ENCODE measurements at regions not wholly inside any gene's neighbourhood (a gene's known extent, or its start where the extent isn't known, plus 50 kb on each side); places are given as distances from the start of the nearest gene placed in this dataset.

- TF ChIP-seq POLR2AphosphoS5 (IDR thresholded peaks at IDR 0.05; ENCODE audit: insufficient read depth, low read depth, low read length): no peak
- no peak for TF ChIP-seq CTCF (IDR thresholded peaks at IDR 0.05; ENCODE audit: extremely low read depth in 1 of 2, insufficient read depth in 1 of 2, low read depth in 1 of 2, low read length in 2 of 2)
- TF ChIP-seq POLR2A (IDR thresholded peaks at IDR 0.05; ENCODE audit: low read depth, low read length): no peak
- TF ChIP-seq, protein P1, sequence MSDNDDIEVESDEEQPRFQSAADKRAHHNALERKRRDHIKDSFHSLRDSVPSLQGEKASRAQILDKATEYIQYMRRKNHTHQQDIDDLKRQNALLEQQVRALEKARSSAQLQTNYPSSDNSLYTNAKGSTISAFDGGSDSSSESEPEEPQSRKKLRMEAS (IDR thresholded peaks at IDR 0.05; ENCODE audit: insufficient read depth, insufficient read length): no peak
- no peak for TF ChIP-seq GATA2 (IDR thresholded peaks at IDR 0.05; ENCODE audit: insufficient read depth, insufficient read length, low read depth, low read length)
- TF ChIP-seq MYC (IDR thresholded peaks at IDR 0.05; ENCODE audit: low read depth, low read length): no peak
- no peak for TF ChIP-seq FOS (IDR thresholded peaks at IDR 0.05; ENCODE audit: borderline replicate concordance, insufficient read depth, low read length)
- no peak for TF ChIP-seq EZH2 (IDR thresholded peaks at IDR 0.05; ENCODE audit: borderline replicate concordance, low read depth, low read length, severe bottlenecking)
- TF ChIP-seq JUN (IDR thresholded peaks at IDR 0.05; ENCODE audit: borderline replicate concordance, insufficient read depth, insufficient read length, low read depth): no peak
Measured at GRCh38 chr21:35585155-35585554, 475.2 kb downstream of the SETD4 start.

Measured in endothelial cell of umbilical vein (primary cell).